ENCODE measurements at regions not wholly inside any gene's neighbourhood (a gene's known extent, or its start where the extent isn't known, plus 50 kb on each side); places are given as distances from the start of the nearest gene placed in this dataset.
"Not testable (repeated sequence)": the region's sequence is repeated elsewhere in the genome, so short reads cannot be mapped to it uniquely, and the experiment has no call there.

DNA sequence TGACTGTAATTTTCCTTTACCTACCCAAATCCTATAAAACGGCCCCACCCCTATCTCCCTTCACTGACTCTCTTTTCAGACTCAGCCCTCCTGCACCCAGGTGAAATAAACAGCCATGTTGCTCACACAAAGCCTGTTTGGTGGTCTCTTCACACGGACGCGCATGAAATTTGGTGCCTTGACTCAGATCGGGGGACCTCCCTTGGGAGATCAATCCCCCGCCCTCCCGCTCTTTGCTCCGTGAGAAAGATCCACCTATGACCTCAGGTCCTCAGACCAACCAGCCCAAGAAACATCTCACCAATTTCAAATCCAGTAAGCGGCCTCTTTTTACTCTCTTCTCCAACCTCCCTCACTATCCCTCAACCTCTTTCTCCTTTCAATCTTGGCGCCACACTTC, 1344.7 kb upstream of the GOT2 start:
- not testable (repeated sequence) for DNase-seq

DNA sequence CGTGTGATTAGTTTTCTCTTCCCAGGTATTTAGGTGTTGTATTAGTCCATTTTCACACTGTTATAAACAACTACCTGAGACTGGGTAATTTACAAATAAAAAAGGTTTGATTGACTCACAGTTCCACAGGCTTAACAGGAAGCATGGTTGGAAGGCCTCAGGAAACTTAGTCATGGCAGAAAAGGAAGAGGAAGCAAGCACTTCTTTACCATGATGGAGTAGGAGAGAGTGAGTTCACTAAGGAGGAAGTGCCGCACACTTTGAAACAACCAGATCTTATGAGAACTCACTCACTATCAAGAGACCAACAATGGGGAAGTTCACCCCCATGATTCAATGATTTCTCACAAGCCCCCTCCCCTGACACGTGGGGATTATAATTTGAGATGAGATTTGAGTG, 1343.7 kb upstream of the GOT2 start:
- DNase-seq = no peak

DNA sequence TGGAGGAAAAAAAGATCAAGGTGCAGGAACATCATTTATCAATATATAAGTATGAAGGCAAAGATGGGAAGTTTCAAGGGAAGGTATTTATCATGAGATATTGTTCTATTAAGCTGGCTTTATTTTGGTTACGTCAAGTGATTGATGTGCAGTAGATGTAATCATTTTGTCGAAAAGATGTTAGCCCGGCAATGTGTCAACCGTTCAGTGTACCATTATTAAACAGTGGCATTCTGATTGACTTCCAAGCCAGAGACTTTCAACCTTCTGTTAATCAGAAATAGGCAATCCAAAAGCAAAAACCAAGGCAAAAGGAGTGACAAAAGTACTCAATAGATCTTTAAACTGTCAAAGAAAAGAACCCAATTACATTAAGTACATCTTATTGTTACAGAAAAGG, 1340.3 kb upstream of the GOT2 start:
- no peak for DNase-seq

DNA sequence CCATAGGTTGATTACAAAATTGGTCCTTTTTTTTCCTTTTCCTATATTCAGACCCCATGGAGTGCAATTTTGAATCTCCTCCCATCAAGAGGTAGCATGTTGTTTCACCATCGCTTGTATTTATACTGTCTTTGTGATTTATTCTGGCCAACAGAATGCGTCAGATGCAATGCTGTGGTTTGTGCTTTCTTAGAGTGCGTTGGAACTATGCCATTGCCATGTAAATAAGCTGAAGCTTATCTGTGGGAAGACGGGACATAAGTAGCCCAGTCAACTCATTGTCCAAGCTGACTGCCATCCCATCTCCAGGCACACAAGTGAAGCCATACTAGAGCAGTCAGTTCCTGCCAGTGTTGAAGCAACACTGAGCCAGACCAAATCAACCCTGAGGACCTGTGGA, 1339.3 kb upstream of the GOT2 start:
- DNase-seq = no peak

DNA sequence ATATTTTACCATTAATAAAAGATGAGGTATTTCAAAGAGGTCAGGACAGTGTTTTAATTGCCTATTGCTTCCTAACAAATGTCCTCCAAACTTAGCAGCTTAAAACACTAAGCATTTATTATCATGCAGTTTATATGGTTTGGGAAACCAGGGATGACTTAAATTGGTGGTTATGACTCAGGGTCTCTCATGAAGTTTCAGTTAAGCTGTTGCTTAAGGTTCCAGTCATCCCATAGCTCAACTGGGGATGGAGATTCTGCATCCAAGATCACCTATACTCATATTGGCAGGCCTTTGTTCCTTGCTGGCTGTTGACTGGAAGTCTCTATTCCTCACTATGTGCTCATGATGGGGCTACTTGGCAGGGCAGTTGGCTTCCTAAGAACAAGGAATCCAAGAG, 1329.9 kb upstream of the GOT2 start:
- no peak for DNase-seq

DNA sequence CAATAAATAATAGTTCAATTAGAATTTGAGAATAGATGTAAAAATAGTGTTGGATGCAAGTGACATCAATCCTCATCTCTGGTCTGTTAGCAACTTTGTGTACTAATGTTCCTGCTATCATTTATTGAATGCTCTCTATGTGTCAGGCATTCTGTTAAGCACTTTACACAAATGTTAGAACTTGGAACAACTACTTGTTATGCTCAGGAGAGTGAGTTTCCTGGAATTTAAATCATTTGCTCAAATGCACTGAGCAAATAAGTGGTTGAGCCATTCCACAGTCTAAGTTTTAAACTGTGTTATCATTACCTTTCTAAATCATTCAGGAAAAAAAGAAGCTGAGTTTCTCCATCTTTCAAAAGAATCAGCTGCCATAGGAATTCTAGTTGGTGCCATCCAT, 1327.3 kb upstream of the GOT2 start:
- DNase-seq = no peak

DNA sequence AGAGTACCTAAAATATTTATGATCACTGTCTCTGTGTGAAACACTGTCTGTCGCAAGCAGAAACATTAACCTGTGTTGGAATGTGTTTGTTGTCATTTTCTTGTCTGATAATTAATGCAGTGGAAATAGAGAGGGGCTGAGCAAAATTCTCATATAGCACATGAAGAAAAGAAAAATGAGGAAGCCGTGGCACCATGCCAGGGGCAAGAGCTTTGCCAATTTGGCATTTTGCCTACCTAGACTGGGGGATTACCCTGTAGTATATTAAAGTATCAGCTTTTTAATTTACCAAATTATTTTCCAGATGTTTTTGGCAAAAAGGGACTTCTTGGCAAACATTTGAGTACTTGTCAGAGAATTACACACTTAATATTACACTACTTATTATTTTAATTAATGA, 1326.6 kb upstream of the GOT2 start:
- DNase-seq = no peak

DNA sequence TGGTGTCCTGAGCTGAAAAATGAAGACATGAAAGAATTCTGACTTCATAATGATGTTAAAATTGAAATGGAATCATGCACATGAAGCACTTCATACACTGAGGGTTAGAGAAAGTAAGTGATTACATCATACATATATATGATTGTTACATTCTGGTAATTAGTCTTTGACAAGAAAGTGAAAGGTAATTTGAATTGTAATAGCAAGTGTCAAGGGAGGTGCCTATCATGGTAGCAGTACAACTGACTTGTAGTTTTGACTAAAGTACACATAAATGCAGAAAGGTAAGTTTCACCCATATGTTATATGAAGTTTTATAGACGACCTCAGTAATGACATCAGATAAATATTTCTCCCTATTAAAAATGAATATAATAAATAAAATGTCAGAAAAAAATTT, 1325.0 kb upstream of the GOT2 start:
- DNase-seq = no peak

DNA sequence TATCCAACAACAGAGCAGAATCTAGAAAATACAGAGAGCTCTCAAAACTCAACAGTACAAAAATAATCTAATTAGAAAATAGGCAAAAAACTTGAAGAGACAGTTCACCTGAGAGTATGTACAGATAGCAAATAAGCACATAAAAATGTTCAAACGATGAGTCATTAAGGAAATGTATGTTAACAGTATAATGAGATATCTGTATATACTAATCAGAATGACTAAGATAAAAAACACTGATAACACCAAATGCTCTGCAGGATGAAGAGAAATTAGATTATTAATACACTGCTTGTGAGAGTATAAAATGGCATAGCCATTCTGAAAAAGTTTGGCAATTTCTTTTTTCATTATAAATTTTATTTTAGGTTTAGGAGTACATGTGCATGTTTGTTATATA, 1307.6 kb upstream of the GOT2 start:
- DNase-seq = no peak

DNA sequence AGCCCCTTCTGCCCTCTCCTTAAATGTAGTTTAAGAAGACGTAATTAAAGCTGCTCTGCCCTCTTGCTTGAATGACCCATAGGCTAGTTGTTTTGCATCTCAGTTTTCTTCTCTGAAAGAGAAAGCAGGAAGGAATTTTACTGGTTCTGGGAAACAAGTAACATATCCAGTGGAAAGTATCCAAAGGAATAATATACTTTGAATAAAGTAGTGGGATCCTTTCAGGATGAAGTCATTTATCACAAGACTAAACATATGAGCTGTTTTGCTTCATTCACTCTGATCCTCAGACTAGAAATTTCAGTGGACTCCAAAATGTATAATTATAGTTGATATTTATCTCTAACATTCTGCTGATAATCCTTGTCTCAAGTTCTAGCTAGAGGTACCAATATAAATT, 1297.6 kb upstream of the GOT2 start:
- DNase-seq = no peak

DNA sequence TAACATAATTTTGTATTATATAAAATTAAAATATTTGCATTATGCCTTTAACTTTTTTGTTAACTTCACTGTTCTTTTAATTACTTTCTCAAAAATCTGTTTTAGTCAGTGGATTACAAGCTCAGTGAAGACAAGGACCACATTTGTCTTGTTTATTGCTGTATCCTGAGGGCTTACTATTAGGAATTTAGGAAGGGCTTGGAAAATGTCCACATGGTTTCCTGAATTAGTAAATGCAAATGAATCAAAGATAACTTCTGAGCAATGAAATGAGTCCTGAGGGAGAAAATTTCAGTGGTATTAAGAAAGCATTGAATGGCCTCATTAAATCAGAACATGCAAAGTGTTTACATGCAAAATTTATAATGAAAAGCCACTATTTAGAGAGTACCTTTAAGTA, 1293.2 kb upstream of the GOT2 start:
- no peak for DNase-seq

DNA sequence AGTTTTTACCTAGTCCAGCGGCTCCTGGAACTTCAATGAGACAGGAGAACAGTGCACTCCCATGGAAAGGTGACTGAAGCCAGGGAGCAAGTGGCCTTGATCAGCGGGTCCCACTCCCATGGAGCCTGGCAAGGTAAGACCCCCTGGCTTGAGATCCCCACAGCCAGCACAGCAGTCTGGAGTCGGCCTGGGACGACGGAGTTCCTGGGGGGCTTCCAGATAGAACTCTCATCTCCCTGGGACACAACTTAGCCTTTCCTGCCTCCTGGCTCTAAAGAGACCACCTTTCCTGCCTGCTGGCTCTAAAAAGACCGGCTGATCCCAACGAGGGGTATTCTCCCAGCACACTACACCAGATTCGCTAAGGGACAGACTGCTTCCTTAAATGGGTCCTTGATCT, 1279.0 kb upstream of the GOT2 start:
- DNase-seq = no peak

DNA sequence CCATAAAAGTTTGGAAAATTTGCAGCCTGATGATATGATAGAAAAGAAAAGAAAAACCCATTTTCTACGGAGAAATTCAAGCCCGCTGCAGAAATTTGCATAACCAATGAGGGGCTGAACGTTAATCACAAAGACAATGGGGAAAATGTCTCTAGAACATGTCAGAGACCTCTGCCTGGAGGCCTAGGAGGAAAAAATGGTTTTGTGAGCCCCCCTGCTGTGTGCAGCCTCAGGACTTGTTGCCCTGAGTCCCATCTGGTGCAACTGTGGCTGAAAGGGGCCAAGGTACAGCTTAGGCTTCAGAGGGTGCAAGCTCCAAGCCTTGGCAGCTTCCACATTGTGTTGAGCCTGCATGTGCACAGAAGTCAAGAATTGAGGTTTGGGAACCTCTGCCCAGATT, 1267.4 kb upstream of the GOT2 start:
- no peak for DNase-seq

DNA sequence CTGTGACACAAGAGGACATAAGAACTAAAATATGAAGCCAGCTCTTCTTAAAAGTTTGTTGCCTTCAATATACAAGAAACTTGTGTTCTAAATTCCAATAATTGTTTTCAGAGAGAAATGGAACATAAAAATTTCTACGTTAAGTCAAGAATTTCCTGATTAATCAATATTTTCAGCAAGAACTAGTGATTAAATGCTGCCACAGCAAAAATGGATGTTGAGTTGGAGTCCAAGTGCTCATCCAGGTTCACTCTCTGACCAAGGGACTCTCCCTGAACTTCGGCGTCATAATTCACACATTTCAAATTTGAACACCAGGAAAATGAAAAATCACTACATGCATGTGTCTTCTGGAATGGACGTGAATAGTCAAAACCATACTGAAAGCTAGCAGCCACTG, 1263.6 kb upstream of the GOT2 start:
- no peak for DNase-seq

DNA sequence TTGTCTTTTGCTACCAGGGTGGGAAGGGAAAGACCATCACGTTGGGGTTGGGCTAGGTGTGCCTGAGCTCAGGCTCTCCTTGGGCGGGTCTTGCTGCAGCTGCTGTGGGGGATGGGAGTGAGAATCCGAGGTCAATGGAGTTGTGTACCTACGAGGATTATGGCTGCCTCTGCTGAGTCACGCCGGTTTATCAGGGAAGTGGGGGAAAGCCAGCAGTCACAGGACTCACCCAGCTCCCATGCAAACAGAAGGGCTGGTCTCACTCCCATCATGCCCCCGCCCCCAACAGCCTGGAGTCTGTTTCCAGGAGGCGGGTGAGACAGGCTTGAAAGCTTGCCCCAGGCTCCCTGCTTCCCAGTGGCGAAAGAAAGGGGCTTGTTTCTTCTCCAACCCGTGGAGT, 1259.0 kb upstream of the GOT2 start:
- no peak for DNase-seq

DNA sequence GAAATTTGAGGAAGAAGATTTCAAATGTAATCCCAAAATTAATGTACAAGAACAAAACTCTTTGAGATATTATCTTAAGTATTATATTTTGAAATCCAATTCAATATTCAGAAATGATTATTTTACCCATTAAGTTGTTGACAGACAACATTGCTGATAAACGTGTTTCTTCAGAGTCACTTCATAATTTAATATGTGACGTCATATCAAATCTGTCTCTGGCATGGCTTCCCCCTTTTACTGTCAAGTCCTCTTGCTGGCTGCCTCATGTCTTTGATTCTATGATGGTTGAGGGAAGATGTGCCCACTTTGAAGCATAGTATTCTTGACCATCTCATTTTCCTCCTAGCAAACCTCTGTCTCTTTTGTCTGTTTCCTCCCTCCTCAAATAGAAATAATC, 1257.1 kb upstream of the GOT2 start:
- DNase-seq = no peak

DNA sequence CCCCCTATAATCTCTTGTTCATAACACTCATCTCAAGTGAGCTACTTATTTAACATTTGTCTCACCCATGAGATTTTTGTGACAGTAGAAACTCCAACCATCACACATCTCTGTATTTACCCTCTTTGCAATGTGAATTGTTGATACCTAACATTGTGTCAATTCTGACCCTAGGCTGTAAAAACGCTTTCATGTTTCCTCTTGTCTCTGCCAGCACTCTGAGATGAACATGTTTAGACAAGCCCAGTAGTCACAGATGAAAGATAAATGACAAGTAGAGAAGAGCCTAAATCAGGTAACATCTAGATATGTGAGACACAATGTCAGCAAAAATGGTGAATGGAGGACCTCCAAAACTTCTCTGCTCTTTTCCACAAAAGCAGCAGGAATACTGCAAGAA, 1254.5 kb upstream of the GOT2 start:
- no peak for DNase-seq

DNA sequence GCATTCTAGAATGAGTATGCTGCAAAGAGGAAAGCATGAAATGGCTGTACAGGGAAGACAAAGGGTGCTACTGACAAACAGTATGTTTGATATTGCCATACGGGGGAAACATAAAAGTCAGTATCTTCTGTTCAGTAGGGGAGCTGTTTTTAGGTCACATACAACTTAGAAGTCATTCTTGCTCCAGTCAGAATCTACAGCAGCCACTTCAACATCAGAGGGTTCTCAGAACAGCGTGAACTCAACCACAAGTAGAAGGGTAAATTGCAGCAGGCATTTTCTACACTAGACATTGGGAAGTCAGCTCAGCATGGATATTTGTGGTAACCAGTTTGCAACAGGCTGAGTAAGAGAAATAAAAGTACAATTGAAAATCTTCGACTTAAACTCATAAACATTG, 1241.8 kb upstream of the GOT2 start:
- no peak for DNase-seq

DNA sequence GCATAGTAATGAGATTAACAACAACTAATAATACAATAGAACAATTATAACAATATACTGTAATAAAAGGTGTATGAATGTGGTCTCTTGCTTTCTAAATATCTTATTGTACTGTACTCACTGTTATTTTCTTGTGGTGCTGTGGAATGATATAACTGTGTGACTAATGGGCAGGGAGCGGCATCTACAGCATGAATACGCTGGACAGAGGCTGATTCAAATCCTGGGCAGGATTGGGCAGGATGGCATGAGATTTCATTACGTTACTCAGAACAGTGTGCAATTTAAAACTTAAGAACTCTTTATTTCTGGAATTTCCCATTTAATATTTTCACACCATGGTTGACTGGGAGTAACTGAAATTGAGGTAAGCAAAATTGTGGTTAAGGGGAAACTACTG, 1239.8 kb upstream of the GOT2 start:
- DNase-seq = no peak

DNA sequence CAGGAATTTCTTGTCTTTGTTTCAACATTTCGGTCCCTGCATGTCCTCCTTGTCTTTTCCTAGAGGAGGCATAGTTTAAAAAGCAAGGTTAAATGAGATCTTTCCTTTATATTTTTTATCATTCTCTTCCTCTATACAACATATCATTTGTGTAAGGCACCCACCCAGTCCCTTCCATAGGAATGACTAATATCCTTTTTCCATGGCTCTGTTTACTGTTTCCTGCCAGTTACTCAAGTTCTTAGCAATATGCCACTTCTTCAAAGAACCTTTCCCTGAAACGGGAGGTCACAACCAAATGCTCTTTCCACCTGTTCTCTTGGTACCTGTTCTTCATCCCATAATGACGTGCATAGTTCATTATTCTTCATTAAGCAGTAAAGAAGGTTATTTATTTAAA, 1237.1 kb upstream of the GOT2 start:
- DNase-seq = no peak

DNA sequence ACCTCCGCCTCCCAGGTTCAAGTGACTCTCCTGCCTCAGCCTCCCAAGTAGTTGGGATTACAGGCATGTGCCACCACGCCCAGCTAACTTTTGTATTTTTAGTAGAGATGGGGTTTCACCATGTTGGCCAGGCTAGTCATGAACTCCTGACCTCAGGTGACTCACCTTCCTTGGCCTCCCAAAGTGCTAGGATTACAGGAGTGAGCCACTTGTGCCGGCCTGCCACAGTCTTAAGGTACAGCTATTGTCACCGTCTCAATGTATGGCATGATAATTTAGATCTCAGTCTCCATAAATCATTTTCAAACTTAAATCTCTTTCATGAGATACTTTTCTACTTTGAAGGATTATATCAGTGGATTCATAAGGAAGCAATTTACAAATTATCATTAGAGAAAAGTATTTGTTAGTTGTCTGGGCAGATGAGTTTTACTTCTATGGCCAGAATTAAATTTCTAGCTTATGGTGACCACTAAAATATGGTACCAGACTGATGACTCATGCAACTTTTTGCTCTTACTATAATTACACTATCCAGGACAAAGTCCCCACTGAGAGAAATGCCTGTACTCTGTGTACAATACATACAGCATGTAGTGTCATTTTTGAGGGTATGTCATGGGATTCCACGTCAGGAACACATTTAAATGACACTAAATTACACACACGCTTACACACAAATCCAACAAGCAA, 1230.3 kb upstream of the GOT2 start:
- DNase-seq = no peak

DNA sequence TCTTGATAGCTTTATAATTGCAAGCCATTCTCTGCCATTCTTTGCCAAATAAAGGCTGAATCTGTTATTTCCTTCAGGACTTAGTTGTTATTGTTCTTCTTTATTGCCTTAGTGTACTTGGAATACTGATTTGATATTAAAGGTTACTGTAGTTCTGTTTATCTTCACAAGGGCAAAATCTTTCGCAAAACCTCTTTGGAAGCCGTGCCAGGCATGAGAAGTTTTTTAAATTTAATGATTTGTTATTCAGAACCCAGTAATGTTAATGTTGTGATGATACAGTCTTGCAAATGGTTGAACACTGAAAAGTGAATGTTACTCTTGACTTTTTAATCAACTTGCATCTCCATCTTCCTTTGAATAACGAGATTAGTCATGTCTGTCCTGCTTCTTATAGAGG, 1225.2 kb upstream of the GOT2 start:
- no peak for DNase-seq

DNA sequence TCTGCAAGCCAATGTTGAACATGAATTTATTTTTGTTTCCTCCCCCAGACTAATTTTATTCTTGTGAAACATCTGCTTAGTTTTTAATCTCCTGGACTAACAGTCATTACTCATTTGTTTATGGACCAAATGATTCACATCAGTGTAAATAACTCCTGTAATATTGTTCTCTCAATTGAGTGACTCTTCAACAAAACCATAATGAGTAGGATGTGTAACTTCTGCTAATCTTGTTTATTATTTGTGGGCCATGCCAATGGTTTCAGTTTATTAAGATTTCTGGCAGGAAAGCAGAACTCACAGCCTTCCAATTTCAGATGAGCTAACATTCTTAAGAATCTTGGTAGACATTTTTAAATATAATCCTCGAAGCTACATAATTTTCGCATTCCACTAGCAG, 1216.3 kb upstream of the GOT2 start:
- DNase-seq = no peak

DNA sequence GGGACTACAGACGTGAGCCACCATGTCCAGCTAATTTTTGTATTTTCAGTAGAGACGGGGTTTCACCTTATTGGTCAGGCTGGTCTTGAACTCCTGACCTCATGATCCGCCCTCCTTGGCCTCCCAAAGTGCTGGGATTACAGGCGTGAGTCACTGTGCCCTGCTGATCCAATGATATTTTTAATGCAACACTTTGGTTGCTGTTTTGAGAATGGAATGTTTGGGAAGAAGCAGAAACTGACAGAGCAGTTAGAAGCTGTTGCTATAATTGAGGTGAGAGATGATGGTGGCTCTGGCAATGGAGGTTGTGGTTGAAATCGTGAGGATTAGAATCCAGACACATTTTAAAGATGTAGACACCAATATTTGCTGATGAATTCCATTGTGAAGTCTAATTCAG, 1209.9 kb upstream of the GOT2 start:
- DNase-seq = not testable (repeated sequence)

DNA sequence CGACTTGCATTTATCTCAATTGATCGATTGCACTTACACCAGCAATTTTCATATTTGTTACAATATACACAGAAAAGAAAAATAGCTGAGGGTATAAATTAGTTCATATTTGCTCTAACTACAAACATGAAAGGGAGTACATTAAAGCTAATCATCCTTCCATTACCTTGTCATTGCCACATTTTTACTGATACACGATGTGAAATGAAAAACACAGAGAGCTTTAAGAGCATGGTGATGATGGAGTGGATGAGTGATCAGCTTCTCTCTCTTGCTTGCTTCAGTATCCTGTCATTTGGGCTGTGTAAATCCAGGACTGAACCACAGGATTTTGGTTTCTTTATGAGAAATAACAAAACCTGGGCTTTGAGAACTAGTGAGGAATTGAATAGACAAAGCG, 1207.5 kb upstream of the GOT2 start:
- DNase-seq = no peak

DNA sequence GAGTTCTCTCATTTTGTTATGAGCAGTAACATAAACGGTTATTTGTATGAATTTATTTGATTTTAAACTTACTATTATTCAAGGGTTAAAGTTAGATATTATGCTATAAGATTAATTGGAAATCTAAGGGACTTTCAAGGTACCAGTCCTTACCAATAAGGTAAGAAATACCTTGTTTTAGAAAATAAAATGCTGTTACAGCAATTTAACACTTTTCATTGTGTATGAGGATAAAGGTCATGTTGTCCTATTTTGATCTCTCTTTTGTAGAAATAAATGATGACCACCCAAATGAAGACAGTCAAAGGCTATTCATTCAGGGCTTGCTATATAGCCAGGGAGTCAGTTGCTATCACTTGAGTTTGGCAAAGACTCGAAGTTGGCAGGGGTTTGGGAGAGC, 1185.9 kb upstream of the GOT2 start:
- DNase-seq = no peak

Data from activated CD4-positive, alpha-beta T cell treated with anti-CD3 and anti-CD28 coated beads, Interleukin-2, amount 50 U/mL, for 16 hours (primary cell).